OCI-LY7 (cell line): ENCODE measurements at regions not wholly inside any gene's neighbourhood (a gene's known extent, or its start where the extent isn't known, plus 50 kb on each side); places are given as distances from the start of the nearest gene placed in this dataset.

Experiments
- BruUV-seq: library from RNA; stranded (reverse); fragments of 400-500 nt; replicated peaks from 2 replicates; lab custom pipeline; 2021; lab: Mats Ljungman, UMichigan
- CTCF ChIA-PET: fragments of 300-600 bp; sonication (Branson Sonifier 250); formaldehyde crosslinking; loops from one replicate; lab custom pipeline; 2022; ENCODE audit warnings: antibody characterized with exemption; ENCODE audit not compliant: unreplicated experiment; lab: Charles Lee
- POLR2A ChIA-PET: fragments of 300-600 bp; sonication (Branson Sonifier 250); formaldehyde crosslinking; loops from one replicate; lab custom pipeline; 2022; ENCODE audit warnings: antibody characterized with exemption; lab: Charles Lee
- DNase-seq: peaks from one replicate; pipeline ENCODE4 v3.0.0-alpha.2; 2015; ENCODE audit warnings: low spot score
- H2AFZ ChIP-seq: fragments of 200-600 bp; sonication (generic), shearing (Covaris generic); 2 replicates; pipeline ENCODE4 v1.6.1; 2014; ENCODE audit warnings: mild to moderate bottlenecking, antibody characterized with exemption, low read length, moderate library complexity
- H3K27ac ChIP-seq: fragments of 200-600 bp; sonication (generic); 2 replicates; pipeline ENCODE4 v1.5.1; 2014; ENCODE audit warnings: mixed run types, low read depth, mild to moderate bottlenecking, moderate library complexity, low read length, inconsistent platforms; ENCODE audit not compliant: poor library complexity, severe bottlenecking
- H3K36me3 ChIP-seq: fragments of 200-600 bp; sonication (generic); 2 replicates; pipeline ENCODE4 v1.6.1; 2014; ENCODE audit warnings: mild to moderate bottlenecking, antibody characterized with exemption, low read length, moderate library complexity, mixed read lengths; ENCODE audit not compliant: insufficient read depth
- H3K4me1 ChIP-seq: fragments of 200-600 bp; sonication (generic); 2 replicates; pipeline ENCODE4 v1.5.1; 2014; ENCODE audit warnings: mild to moderate bottlenecking, low read length; ENCODE audit not compliant: insufficient read depth, poor library complexity, severe bottlenecking
- H3K4me2 ChIP-seq: fragments of 200-600 bp; sonication (generic); 2 replicates; pipeline ENCODE4 v1.6.1; 2014; ENCODE audit warnings: mild to moderate bottlenecking, low read length
- H3K4me3 ChIP-seq: fragments of 200-600 bp; sonication (generic); 2 replicates; pipeline ENCODE4 v1.5.1; 2014; ENCODE audit warnings: mild to moderate bottlenecking, low read depth, low read length; ENCODE audit not compliant: poor library complexity, severe bottlenecking
- H3K79me2 ChIP-seq: fragments of 200-600 bp; sonication (generic); 2 replicates; pipeline ENCODE4 v1.6.1; 2016; ENCODE audit warnings: low read depth, mild to moderate bottlenecking, low read length, moderate library complexity, mixed read lengths; ENCODE audit not compliant: insufficient read depth
- H3K9me2 ChIP-seq: fragments of 200-600 bp; sonication (generic); 2 replicates; pipeline ENCODE4 v1.6.1; 2016; ENCODE audit warnings: mild to moderate bottlenecking, low read length, mixed read lengths; ENCODE audit not compliant: insufficient read depth
- H3K9me3 ChIP-seq: fragments of 200-600 bp; sonication (generic); 2 replicates; pipeline ENCODE4 v1.6.1; 2014; ENCODE audit warnings: mild to moderate bottlenecking, mixed run types, low read length, mixed read lengths
- H4K20me1 ChIP-seq: fragments of 200-600 bp; sonication (generic); 2 replicates; pipeline ENCODE4 v1.6.1; 2014; ENCODE audit warnings: mild to moderate bottlenecking, antibody characterized with exemption, low read length, moderate library complexity, mixed read lengths; ENCODE audit not compliant: insufficient read depth
- EZH2phosphoT487 ChIP-seq: fragments of 200-600 bp; sonication (generic); IDR thresholded peaks from 2 replicates; pipeline ENCODE4 v1.6.1; 2018; ENCODE audit warnings: low read depth, borderline replicate concordance, mild to moderate bottlenecking, mixed run types, antibody characterized with exemption, low read length, moderate library complexity, mixed read lengths
- intact Hi-C: fragments of 100-400 bp; cut with micrococcal nuclease; formaldehyde crosslinking; loops from one replicate; pipeline ENCODE4 v1.10.0; 2022; ENCODE audit not compliant: unreplicated experiment
- TF ChIP-seq, protein P1 (sequence below): fragments of 200-600 bp; sonication (generic); conservative IDR thresholded peaks from 2 replicates; pipeline ENCODE4 v1.5.1; 2014; ENCODE audit warnings: mild to moderate bottlenecking, antibody characterized with exemption, low read length, moderate library complexity, mixed read lengths

- Histone ChIP-seq H3K4me2 (no peak overlapping the region), H3K4me1 (no peaks in the 10 kb centered on the region), H3K79me2 (no peaks in the 10 kb centered on the region), H3K9me2 (no peaks in the 10 kb centered on the region), H3K36me3 (no peaks in the 10 kb centered on the region), H3K27ac (no peak overlapping the region), H4K20me1 (no peaks in the 10 kb centered on the region), H3K9me3 (no peaks in the 10 kb centered on the region), H2AFZ (no peak overlapping the region), H3K4me3 (no peak overlapping the region)
- POLR2A ChIA-PET, result interaction anchor here (0.6 kb wide), 1 partner anchor 26 kb away, joined by 3 read pairs; no protein-coding TSS in a partner anchor
- DNase-seq, result no peak
- CTCF ChIA-PET, result no interaction called here
- TF ChIP-seq, protein P1, sequence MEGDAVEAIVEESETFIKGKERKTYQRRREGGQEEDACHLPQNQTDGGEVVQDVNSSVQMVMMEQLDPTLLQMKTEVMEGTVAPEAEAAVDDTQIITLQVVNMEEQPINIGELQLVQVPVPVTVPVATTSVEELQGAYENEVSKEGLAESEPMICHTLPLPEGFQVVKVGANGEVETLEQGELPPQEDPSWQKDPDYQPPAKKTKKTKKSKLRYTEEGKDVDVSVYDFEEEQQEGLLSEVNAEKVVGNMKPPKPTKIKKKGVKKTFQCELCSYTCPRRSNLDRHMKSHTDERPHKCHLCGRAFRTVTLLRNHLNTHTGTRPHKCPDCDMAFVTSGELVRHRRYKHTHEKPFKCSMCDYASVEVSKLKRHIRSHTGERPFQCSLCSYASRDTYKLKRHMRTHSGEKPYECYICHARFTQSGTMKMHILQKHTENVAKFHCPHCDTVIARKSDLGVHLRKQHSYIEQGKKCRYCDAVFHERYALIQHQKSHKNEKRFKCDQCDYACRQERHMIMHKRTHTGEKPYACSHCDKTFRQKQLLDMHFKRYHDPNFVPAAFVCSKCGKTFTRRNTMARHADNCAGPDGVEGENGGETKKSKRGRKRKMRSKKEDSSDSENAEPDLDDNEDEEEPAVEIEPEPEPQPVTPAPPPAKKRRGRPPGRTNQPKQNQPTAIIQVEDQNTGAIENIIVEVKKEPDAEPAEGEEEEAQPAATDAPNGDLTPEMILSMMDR, result no peak
- TF ChIP-seq EZH2phosphoT487, result no peak
- intact Hi-C loops, result no loop called here
- BruUV-seq, result no TSS peak
Observed at GRCh38 chr18:29198834-29199233, 1021.9 kb upstream of the CDH2 start.

- no peak for DNase-seq
- no peaks in the 10 kb centered on the region for H3K9me2 ChIP-seq
- no peak for TF ChIP-seq EZH2phosphoT487
- TF ChIP-seq, protein P1, result no peak
- intact Hi-C loops, result no loop called here
- no peak overlapping the region for H3K4me3 ChIP-seq
- ChIA-PET CTCF (no interaction called here), POLR2A (no interaction called here)
- H3K4me1 ChIP-seq, result no peaks in the 10 kb centered on the region
- BruUV-seq, result no TSS peak
- no peaks in the 10 kb centered on the region for H4K20me1 ChIP-seq
- H2AFZ ChIP-seq, result no peak overlapping the region
- no peaks in the 10 kb centered on the region for H3K79me2 ChIP-seq
- H3K4me2 ChIP-seq, result no peak overlapping the region
- H3K27ac ChIP-seq, result no peak overlapping the region
- H3K9me3 ChIP-seq, result no peaks in the 10 kb centered on the region
- H3K36me3 ChIP-seq, result no peaks in the 10 kb centered on the region
Observed at GRCh38 chr18:29196307-29196706, 1019.4 kb upstream of the CDH2 start.

- no peaks in the 10 kb centered on the region for H3K36me3 ChIP-seq
- no peak overlapping the region for H2AFZ ChIP-seq
- no peak overlapping the region for H3K4me2 ChIP-seq
- H4K20me1 ChIP-seq, result no peaks in the 10 kb centered on the region
- ChIA-PET CTCF (no interaction called here), POLR2A (no interaction called here)
- no peak for DNase-seq
- no peaks in the 10 kb centered on the region for H3K4me1 ChIP-seq
- intact Hi-C loops, result no loop called here
- TF ChIP-seq, protein P1, result peak; percentile 61
- no peak for TF ChIP-seq EZH2phosphoT487
- BruUV-seq, result no TSS peak
- no peak overlapping the region for H3K27ac ChIP-seq
- H3K9me2 ChIP-seq, result no peaks in the 10 kb centered on the region
- no peaks in the 10 kb centered on the region for H3K79me2 ChIP-seq
- no peaks in the 10 kb centered on the region for H3K9me3 ChIP-seq
- no peak overlapping the region for H3K4me3 ChIP-seq
Observed at GRCh38 chr18:29191263-29191662, 1014.3 kb upstream of the CDH2 start.
